HG02884 (cell line): ENCODE measurements at regions not wholly inside any gene's neighbourhood (a gene's known extent, or its start where the extent isn't known, plus 50 kb on each side); places are given as distances from the start of the nearest gene placed in this dataset.

Source experiments
- ATAC-seq: cut with Tn5 transposase; IDR thresholded peaks from one replicate; pipeline ENCODE4 v1.9.1; 2021; ENCODE audit warnings: mild to moderate bottlenecking, moderate library complexity; ENCODE audit not compliant: unreplicated experiment

- ATAC-seq = no peak
Measured at GRCh38 chr15:35168464-35168863, 83.4 kb upstream of the NANOGP8 start.

DNA sequence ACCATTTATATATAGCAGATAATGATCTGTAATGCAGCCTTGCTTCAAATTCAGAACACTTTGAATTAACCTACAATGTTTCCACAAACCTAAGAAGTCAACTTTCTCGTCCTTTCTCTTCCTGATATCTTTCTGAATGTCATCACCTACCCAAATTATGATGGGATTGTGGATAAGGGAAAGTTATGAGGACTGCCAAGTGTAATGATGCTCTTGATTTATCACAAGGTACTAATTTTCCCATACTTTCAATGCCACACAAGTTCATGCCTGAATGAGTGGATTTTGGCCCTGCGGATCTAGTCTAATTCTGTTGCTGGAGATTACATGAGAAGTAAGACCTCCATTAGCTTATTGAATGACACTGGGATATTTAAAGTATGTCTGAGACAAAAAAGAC is 82.6 kb upstream of the NANOGP8 start:
- no peak for ATAC-seq

DNA sequence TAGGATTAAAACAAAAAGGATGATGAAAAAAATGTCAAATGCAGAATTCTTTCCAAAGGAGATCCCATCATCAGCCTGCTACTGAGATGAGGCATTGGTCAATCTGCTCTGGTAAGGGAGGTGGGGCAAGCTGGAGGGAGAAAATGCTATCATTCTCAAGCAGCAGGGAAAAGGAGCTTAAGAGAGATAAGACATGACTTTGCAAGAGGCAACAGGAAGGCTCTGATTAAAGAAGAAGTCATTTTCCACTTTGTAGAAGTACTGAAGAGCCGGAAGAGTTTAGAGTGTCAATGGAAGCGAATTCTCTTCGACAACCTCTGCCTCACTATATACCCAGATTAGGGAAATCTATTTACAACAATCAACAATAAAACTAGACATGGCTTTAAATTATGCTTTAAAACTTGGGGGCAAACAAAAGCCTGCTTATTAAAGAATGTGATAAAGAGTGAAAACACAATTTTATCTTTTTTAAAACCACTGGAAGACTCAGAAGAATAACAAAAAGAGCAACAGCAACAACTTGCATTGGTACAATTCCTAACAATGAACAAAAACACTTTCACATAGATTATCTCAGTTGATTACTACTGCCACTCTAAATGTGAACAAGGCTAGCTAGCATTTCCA is 81.8 kb upstream of the NANOGP8 start:
- ATAC-seq = no peak

- no peak for ATAC-seq
Measured at GRCh38 chr15:35161694-35162093, 76.6 kb upstream of the NANOGP8 start.

- no peak for ATAC-seq
Measured at GRCh38 chr15:35159170-35159569, 74.1 kb upstream of the NANOGP8 start.

DNA sequence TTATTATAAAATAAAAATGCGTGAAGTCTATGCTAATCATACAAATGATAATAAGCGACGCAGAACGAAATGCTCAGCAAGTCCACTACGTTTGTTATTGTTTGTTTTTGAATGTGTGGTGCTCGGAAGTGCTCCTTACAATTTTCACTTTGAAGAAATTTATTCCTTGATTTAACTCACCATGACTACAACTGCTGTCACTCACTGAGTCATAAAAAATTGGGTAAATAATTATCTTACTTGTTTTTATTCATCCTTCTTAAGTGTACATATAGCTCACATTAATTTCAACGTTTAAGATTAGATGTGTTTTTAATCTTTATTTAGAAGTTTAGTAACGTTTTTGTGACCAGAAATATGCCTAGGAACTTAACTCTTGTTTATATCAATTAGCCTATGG is 66.7 kb upstream of the NANOGP8 start:
- no peak for ATAC-seq

GRCh38 chr15:35151381-35151780 is 66.3 kb upstream of the NANOGP8 start:
- ATAC-seq = no peak

GRCh38 chr15:35150361-35150760 is 65.3 kb upstream of the NANOGP8 start:
- ATAC-seq = no peak

DNA sequence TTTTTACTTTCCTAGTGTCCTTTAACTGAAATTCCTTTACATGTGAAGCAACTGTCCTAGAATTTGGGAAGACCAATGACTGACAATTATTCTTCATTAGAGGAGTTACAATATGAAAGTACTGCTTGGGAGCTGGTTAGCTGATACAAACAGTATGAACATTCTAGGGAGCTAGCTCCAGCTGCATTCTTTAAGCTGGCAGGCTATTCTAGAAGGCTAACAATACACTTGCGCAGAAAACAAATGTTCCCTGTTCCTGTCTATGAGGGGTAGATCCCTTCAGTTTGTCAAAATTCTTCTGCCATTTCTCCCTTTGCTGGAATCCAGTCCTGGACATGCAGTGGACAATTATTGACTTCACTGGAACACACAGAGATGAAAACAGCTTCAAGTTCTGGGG is 60.2 kb upstream of the NANOGP8 start:
- no peak for ATAC-seq

DNA sequence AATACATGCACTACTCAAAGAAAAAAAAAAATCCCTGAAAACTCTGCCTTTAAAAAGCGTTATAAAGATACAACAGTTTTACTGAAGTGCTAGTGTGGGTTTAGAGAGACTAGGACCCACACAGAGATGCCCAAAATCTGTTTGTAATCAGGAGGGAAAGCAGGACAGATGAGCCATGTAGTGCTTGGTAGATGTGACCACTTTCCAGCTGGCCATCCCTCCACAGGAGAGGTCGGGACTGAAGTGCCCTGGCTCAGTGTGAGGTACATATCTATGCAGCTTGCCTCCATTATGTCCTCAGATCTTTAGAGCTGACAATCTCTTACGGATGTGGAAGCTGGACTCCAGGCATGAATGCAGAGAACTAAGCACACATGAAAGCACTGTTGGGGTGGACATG is 57.5 kb upstream of the NANOGP8 start:
- no peak for ATAC-seq

- ATAC-seq = peak; percentile 65
Measured at GRCh38 chr15:35141743-35142471, 56.8 kb upstream of the NANOGP8 start.

DNA sequence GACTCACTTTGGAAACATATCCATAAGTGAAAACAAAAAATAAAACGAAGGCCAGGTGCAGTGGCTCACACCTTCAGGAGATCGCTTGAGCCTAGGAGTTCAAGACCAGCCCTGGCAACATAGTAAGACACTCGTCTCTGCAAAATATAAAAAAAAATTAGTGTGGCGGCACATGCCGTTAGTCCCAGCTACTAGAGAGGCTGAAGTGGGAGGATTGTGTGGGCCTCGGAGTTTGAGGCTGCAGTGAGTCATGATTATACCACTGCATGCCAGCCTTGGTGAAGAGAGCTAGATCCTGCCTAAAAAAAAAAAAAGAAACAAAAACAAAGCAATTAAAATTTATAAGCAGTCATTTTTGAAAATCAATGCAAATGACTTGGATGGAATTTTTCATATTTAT is 54.7 kb upstream of the NANOGP8 start:
- no peak for ATAC-seq

DNA sequence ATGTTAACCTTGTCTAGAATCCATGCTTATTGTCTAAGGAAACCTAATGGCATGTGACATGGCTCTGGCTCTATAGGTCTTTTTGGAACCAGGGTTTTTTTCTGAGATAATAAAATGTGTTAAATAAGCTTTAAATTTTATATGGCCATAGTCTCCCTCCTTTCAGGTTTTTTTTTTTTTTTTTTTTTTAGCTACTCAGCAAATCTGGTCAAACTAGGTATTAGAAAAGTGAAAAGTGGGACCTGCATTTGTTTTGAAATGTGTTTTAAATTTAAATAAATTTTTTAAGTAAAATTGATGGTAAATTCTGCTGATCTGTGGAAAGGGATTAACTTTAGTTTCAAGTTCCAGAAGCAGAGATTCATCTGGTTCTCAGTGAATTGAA is 52.1 kb upstream of the NANOGP8 start:
- no peak for ATAC-seq

DNA sequence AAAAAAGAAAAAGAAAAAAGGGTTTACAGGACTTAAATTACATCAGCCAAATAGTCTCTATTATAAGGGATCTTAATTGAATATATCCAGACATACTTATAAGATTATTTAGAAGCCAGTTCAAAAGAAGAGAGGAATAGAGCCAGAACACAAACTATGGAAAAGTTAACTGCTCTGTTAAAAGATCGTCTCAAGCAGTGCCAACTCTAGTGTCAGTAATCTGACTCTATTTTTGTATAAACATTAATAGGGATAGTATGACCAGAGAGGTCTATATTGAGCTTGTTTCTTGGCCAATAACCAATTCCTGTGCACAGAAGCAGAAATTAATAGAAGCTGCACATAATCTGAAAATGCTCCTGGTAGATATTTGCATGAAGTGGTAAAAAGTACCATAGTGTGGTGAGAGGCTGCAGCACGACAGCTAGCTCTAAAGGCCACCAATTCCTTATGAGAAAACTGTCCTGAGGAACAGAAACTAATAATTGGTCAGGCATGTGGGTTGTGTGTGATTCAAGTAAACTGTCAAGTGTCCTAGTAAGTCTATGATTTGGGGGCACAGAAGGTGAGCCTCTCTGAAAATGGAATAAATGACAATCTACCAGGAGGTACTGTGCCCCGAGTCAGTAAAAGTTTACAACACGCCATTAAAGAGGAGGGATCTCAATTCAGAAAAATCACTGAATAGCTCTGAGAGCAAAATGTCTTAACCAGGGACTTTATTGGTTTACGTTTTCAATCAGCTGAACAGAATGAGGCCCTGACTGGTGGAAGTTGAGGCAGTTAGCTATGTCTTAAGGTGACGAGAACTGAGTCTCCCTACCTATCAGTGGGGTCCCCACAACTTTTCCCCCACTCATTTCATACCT is 51.5 kb upstream of the NANOGP8 start:
- peak; percentile 99 for ATAC-seq
